ENCODE measurements at regions not wholly inside any gene's neighbourhood (a gene's known extent, or its start where the extent isn't known, plus 50 kb on each side); places are given as distances from the start of the nearest gene placed in this dataset.
A peak's percentile ranks its signal among the peaks of the same experiment; 100 is the strongest.

DNA sequence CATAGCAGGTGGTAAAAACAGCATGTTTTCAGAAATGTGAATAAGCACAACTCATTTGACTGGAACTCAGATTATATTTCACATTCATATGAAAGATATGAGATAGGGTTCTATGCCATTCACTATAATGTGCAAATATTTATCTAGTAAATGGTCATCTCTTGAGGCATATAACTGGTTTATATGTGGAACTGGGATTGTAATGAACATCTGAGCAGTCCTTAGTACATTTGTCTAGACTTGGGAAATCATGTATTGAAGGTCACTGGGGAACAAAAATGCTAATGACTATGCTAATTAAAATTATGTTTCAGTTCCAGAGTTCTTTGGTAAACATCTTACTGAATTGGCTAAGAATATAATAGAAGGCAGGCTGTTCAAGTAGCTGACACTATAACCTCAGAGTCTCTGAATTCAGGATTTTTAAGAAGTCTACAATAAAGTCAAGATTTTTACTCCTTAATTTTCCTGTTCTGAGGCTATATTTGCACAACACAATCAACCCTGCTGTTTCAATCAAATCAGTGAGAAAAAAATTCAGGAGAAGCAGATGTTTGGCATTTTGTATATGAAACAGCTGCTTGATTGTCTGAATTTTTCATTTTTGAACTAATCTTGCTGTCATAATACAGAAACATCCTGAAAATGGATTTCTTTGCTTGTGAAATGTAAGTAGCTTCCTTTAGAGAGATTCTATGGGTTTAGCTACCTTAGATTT is 244.8 kb upstream of the RGS18 start (continued):
- TF ChIP-seq HMGA2 (CRISPR knock-in tag; IDR thresholded peaks at IDR 0.05), result no peak
- TF ChIP-seq, protein P1, sequence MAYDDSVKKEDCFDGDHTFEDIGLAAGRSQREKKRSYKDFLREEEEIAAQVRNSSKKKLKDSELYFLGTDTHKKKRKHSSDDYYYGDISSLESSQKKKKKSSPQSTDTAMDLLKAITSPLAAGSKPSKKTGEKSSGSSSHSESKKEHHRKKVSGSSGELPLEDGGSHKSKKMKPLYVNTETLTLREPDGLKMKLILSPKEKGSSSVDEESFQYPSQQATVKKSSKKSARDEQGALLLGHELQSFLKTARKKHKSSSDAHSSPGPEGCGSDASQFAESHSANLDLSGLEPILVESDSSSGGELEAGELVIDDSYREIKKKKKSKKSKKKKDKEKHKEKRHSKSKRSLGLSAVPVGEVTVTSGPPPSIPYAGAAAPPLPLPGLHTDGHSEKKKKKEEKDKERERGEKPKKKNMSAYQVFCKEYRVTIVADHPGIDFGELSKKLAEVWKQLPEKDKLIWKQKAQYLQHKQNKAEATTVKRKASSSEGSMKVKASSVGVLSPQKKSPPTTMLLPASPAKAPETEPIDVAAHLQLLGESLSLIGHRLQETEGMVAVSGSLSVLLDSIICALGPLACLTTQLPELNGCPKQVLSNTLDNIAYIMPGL (CRISPR knock-in tag; IDR thresholded peaks at IDR 0.05), result no peak

DNA sequence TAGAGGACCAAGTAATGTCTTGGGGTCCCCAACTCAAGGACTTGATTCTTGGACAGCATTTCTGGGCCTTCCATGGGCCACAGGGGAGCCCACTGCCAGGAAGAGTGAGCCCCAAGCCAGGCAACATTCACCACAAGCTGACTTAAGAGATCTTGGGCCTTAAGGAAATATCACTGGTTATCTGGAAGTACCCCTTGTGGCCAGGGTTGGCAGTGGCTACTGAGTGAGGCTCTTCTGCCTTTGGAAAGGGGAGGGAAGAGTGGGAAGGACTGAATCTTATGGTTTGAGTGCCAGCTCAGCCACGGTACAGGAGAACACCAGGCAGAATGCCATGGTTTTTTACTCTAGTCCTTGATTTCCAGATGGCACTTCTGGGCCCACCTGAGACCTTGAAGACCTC is 228.9 kb upstream of the RGS18 start:
- ATAC-seq (peak; percentile 80), DNase-seq (ENCODE audit: low spot score) (no peak)
- H3K4me1 Mint-ChIP-seq, result 0 out of 2 replicates have a peak, but pooled peaks cover 4% of the 10 kb centered on the region
- H3K9me3 Mint-ChIP-seq, result peaks cover 32% of the 10 kb centered on the region
- CTCF ChIA-PET, result no interaction called here
- no peak overlapping the region for H3K27ac Mint-ChIP-seq
- H3K4me3 Mint-ChIP-seq, result no peak overlapping the region
- H3K27me3 Mint-ChIP-seq (ENCODE audit: low read depth), result no peaks in the 10 kb centered on the region
- peaks cover 16% of the 10 kb centered on the region for H3K36me3 Mint-ChIP-seq
- POLR2A ChIA-PET, result no interaction called here
- TF ChIP-seq SOX15 (CRISPR knock-in tag; IDR thresholded peaks at IDR 0.05) (no peak), MXD4 (CRISPR knock-in tag; IDR thresholded peaks at IDR 0.05; ENCODE audit: borderline replicate concordance) (no peak), GRHL2 (CRISPR knock-in tag; IDR thresholded peaks at IDR 0.05; ENCODE audit: insufficient replicate concordance, severe bottlenecking) (no peak)
- TF ChIP-seq, protein P2, sequence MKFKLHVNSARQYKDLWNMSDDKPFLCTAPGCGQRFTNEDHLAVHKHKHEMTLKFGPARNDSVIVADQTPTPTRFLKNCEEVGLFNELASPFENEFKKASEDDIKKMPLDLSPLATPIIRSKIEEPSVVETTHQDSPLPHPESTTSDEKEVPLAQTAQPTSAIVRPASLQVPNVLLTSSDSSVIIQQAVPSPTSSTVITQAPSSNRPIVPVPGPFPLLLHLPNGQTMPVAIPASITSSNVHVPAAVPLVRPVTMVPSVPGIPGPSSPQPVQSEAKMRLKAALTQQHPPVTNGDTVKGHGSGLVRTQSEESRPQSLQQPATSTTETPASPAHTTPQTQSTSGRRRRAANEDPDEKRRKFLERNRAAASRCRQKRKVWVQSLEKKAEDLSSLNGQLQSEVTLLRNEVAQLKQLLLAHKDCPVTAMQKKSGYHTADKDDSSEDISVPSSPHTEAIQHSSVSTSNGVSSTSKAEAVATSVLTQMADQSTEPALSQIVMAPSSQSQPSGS (CRISPR knock-in tag; IDR thresholded peaks at IDR 0.05; ENCODE audit: borderline replicate concordance, low read depth), result no peak
- TF ChIP-seq, protein P3, sequence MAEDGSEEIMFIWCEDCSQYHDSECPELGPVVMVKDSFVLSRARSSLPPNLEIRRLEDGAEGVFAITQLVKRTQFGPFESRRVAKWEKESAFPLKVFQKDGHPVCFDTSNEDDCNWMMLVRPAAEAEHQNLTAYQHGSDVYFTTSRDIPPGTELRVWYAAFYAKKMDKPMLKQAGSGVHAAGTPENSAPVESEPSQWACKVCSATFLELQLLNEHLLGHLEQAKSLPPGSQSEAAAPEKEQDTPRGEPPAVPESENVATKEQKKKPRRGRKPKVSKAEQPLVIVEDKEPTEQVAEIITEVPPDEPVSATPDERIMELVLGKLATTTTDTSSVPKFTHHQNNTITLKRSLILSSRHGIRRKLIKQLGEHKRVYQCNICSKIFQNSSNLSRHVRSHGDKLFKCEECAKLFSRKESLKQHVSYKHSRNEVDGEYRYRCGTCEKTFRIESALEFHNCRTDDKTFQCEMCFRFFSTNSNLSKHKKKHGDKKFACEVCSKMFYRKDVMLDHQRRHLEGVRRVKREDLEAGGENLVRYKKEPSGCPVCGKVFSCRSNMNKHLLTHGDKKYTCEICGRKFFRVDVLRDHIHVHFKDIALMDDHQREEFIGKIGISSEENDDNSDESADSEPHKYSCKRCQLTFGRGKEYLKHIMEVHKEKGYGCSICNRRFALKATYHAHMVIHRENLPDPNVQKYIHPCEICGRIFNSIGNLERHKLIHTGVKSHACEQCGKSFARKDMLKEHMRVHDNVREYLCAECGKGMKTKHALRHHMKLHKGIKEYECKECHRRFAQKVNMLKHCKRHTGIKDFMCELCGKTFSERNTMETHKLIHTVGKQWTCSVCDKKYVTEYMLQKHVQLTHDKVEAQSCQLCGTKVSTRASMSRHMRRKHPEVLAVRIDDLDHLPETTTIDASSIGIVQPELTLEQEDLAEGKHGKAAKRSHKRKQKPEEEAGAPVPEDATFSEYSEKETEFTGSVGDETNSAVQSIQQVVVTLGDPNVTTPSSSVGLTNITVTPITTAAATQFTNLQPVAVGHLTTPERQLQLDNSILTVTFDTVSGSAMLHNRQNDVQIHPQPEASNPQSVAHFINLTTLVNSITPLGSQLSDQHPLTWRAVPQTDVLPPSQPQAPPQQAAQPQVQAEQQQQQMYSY (CRISPR knock-in tag; IDR thresholded peaks at IDR 0.05), result no peak
- TF ChIP-seq, protein P4, sequence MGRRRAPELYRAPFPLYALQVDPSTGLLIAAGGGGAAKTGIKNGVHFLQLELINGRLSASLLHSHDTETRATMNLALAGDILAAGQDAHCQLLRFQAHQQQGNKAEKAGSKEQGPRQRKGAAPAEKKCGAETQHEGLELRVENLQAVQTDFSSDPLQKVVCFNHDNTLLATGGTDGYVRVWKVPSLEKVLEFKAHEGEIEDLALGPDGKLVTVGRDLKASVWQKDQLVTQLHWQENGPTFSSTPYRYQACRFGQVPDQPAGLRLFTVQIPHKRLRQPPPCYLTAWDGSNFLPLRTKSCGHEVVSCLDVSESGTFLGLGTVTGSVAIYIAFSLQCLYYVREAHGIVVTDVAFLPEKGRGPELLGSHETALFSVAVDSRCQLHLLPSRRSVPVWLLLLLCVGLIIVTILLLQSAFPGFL (CRISPR knock-in tag; IDR thresholded peaks at IDR 0.05; ENCODE audit: borderline replicate concordance), result no peak

DNA sequence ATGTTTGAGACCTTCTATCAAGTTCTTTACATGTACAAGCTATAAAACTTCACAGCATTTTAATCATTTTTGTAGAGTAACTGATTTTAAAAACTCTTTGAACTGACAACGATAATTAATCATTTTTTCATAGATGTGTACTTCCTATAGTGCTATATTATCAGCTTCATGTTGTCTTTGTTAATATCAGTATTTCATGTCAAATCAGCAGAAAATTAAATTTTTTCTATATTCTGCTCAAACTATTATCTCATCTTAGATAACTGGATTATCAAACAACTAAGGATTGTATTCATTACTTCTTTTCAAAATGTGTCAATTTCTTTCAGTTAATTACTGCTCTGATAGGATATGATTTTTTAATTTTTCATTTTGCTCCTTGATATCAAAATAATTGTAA is 214.6 kb upstream of the RGS18 start:
- no peaks in the 10 kb centered on the region for H3K27me3 Mint-ChIP-seq (ENCODE audit: low read depth)
- POLR2A ChIA-PET, result no interaction called here
- H3K36me3 Mint-ChIP-seq, result no peaks in the 10 kb centered on the region
- no peaks in the 10 kb centered on the region for H3K4me1 Mint-ChIP-seq
- no peak overlapping the region for H3K27ac Mint-ChIP-seq
- H3K9me3 Mint-ChIP-seq, result peaks cover 6% of the 10 kb centered on the region
- no peak overlapping the region for H3K4me3 Mint-ChIP-seq
- CTCF ChIA-PET, result no interaction called here
- TF ChIP-seq, protein P5, sequence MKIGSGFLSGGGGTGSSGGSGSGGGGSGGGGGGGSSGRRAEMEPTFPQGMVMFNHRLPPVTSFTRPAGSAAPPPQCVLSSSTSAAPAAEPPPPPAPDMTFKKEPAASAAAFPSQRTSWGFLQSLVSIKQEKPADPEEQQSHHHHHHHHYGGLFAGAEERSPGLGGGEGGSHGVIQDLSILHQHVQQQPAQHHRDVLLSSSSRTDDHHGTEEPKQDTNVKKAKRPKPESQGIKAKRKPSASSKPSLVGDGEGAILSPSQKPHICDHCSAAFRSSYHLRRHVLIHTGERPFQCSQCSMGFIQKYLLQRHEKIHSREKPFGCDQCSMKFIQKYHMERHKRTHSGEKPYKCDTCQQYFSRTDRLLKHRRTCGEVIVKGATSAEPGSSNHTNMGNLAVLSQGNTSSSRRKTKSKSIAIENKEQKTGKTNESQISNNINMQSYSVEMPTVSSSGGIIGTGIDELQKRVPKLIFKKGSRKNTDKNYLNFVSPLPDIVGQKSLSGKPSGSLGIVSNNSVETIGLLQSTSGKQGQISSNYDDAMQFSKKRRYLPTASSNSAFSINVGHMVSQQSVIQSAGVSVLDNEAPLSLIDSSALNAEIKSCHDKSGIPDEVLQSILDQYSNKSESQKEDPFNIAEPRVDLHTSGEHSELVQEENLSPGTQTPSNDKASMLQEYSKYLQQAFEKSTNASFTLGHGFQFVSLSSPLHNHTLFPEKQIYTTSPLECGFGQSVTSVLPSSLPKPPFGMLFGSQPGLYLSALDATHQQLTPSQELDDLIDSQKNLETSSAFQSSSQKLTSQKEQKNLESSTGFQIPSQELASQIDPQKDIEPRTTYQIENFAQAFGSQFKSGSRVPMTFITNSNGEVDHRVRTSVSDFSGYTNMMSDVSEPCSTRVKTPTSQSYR (CRISPR knock-in tag; IDR thresholded peaks at IDR 0.05), result no peak
- TF ChIP-seq KAT7 (CRISPR knock-in tag; IDR thresholded peaks at IDR 0.05; ENCODE audit: borderline replicate concordance) (no peak), ZNF263 (CRISPR knock-in tag; IDR thresholded peaks at IDR 0.05; ENCODE audit: low read depth) (no peak), NR3C1 (CRISPR knock-in tag; conservative IDR thresholded peaks at IDR 0.05; ENCODE audit: low read depth) (no peak)
- ATAC-seq, result no peak
- DNase-seq (ENCODE audit: low spot score), result no peak
